ENCODE measurements at regions not wholly inside any gene's neighbourhood (a gene's known extent, or its start where the extent isn't known, plus 50 kb on each side); places are given as distances from the start of the nearest gene placed in this dataset.

- no peak for DNase-seq
These were observed 285.6 kb upstream of the SORCS1 start for GRCh38 chr10:107450056-107450455.

DNA sequence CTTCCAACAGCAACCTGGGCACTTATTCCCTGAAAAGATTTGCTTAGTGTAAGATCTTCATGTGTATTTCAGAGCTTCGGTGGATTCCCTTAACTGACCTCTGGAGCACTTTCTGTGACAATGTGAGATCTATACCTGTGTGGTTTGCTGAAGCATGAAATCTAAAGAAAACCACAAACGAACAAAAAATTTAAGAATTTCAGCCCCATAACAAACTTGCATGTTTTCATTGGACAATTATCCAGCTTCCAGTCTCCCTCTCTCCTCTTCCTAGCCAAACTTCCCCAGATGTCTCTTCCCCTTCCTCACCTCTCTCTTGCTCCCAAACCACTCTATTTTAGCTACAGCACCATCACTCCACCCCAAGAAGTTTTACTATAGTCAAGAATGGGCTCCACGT is 279.9 kb upstream of the SORCS1 start:
- no peak for DNase-seq

DNA sequence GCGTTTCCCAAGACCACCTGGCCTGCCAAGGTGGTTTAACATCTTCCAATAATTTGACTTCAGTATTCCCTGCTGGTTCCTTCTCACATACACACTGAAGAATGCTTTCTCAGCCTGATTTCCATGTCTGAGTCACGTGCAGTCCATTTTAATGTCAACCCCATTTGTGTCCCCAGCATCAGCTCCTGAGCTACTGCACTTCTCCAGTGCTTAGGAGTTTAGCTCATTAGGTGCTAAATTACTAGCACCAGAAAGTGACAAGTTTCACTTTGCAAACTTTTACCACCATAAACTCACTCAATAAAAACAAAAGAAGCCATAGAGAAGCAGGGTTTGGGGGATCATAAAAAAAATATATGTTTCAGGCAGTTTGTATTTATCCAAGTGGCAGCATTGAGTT is 279.3 kb upstream of the SORCS1 start:
- DNase-seq, result no peak

DNA sequence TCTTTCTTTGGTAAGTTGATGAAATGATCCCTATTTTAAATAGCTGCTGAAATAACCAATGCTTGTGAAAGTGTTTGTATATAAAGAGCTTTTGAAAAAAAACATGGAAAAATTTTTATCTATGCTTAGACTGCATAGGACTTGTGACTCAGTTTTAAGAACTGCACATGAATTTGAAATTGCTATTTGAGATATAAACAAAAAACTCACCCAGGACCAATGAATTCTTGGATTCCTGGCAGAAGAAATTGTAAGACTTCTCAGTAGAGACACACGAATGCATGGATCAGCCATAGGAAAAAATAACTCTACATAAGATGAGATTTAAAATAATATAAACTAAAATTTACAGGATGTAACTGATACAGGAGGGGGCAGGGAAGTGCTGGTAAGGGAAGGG is 278.8 kb upstream of the SORCS1 start:
- no peak for DNase-seq

- DNase-seq, result no peak
These were observed 277.6 kb upstream of the SORCS1 start for GRCh38 chr10:107442035-107442505.

GRCh38 chr10:107440741-107441140 is 276.2 kb upstream of the SORCS1 start:
- no peak for DNase-seq

GRCh38 chr10:107437921-107438320 is 273.4 kb upstream of the SORCS1 start:
- DNase-seq, result no peak

DNA sequence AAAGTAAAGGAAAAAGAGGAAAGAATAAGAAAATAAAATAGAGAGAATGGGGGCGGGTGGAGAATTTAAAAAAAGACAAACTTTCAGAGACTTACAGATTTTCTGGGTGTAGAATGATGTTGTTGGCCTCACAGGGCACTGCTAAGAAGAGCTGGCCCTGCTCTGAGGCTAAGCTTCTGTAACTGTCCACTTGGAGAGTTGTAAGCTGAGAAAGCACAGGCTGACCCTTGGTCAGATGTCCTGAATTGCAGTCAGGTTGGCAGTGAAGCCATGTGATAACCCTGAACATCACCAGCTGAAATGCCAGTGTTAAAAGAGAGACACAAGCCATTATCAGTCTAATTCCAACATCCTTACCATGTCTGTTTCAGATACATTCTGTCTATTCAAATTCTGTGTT is 272.1 kb upstream of the SORCS1 start:
- DNase-seq, result no peak

DNA sequence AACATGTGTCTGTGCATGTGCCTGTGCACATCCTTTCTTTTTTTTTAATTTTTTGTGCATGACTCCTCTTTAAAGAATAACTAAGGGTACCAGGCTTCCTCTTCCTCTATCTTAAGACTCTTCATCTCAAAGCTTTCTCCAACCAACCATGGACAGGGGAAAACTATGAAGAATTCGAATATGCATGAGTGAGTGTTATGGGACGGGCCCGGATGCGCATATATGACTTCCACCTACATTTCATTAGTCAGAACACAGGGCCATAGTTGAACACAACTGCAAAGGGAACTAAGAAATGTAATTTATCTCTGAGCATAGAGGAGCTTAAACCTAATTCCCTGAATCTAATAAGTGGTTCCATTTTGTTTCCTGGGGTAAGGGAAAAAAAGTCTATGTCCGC is 270.3 kb upstream of the SORCS1 start:
- DNase-seq, result no peak

- DNase-seq, result no peak
These were observed 269.7 kb upstream of the SORCS1 start for GRCh38 chr10:107434201-107434600.

GRCh38 chr10:107433605-107434004 is 269.1 kb upstream of the SORCS1 start:
- DNase-seq, result no peak

DNA sequence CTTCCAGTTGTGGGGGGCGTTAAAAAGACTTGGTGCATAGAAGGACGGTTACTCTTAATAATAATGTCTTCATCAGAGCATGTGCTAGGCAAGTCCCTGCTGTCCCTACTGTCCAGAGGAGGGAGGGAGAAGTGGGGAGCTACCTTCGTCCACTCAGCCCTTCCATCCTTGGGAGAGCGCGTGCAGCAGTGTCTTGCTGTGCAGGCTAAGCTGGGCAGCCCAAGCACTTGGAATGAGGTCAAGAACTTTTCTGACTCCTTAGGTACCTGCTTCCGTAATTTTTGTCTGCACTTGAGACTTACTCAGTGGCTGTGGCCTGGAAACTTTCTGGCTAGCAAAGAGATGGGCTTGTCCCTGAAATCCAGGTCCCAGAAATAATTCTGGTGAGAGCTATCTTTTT is 265.9 kb upstream of the SORCS1 start:
- DNase-seq, result no peak

GRCh38 chr10:107427016-107427415 is 262.5 kb upstream of the SORCS1 start:
- no peak for DNase-seq

GRCh38 chr10:107425931-107426553 is 261.5 kb upstream of the SORCS1 start:
- DNase-seq, result no peak

DNA sequence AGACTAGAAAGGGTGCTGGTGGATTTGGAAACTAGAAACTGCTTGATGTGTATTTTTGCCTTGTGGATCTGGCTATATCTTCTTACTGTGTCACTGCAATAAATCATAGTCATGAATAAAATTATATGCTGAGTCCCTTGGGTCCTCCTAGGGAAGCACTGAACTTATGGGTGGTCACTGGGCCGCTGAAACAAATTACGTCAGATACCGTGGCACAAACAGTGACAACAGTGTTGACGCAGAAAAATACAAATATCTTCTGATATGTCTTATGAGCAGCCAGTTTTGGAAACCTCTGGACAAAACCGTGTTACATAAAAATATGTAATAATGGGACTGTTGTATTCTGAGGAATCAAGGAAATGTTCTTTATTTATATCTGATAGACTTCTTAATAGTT is 260.1 kb upstream of the SORCS1 start:
- no peak for DNase-seq

GRCh38 chr10:107423903-107424302 is 259.4 kb upstream of the SORCS1 start:
- DNase-seq, result no peak

GRCh38 chr10:107422681-107423080 is 258.2 kb upstream of the SORCS1 start:
- no peak for DNase-seq

DNA sequence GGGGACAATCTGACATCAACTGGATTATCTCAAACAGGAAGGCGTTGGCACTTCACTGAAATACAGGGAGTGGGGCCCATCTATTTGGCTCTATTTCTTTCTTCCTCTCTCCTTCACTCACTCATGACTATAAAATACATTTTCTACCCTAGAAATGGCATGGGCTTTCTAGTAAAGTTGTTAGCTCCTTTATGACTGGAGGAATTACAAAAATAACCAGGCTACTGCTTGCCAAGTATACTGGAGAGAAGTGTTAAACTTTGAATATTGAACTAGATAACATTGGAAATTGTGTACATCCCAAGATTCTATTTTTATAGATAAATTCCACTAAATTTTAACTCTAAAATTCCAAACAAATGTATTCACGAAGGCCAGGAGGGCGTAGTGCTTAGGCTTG is 255.7 kb upstream of the SORCS1 start:
- DNase-seq, result no peak

GRCh38 chr10:107418085-107418806 is 253.7 kb upstream of the SORCS1 start:
- DNase-seq, result no peak

DNA sequence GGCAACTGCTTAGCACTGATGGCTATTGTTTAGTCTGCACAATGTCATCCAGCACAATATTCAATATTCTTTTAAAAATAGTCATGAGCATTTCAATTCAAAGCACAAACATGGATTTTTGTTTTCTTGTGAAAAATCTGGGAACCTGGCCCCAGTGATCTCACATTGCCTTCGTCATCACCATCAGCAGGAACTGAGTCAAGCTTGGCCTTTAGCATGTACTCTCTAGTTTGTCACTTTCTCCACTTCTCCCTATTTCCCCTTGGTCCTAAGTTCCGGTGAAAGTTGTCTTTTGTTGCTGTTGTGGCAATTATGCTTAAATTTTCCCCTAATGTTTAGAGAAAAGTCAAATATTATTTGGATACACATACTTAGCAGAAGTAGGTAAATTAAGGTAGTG is 252.9 kb upstream of the SORCS1 start:
- no peak for DNase-seq

- DNase-seq, result no peak
These were observed 250.9 kb upstream of the SORCS1 start for GRCh38 chr10:107415446-107415845.

DNA sequence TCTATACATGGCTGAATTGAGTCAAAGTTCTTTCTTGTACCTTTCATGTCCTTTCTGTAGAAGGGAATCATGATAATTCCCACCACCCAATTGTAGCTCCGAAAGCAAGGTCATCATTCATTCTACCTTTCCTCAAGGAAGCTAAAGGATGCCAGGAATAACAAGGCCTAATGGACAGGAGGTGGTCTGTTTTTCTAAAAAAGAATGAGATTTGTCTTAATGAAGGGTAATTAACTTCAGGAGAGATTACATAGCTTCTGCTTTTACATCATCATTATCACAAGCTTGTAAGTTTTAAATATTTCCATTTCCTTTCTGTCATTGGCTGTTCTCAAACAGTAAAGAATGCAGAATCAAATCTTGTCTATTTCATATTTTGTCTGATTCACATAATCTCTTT is 249.5 kb upstream of the SORCS1 start:
- DNase-seq, result no peak

GRCh38 chr10:107409522-107409921 is 245.0 kb upstream of the SORCS1 start:
- no peak for DNase-seq

DNA sequence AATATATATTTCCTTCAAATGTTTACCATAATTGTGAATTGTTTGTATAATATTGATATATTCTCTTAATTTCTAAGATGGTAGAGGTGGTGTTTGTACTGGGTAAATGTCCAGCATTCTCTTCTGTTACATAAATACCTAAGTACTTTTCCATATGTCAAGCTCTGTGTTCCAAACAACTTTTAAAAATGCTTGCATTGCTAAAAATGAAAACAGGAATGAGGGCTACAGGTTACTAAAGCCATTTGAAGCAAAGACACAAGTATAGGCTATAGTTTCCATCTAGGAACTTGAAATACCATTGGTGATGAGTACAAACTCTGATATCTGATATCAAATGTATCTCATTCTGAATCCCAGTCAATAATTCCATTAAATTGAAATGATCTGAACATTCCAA is 233.6 kb upstream of the SORCS1 start:
- no peak for DNase-seq

- DNase-seq, result no peak
These were observed 227.4 kb upstream of the SORCS1 start for GRCh38 chr10:107391901-107392300.
